HCT116 (cell line): ENCODE measurements at regions not wholly inside any gene's neighbourhood (a gene's known extent, or its start where the extent isn't known, plus 50 kb on each side); places are given as distances from the start of the nearest gene placed in this dataset.

Experiments used
- ATAC-seq: fragments of 200-7000 bp; cut with Tn5 transposase; 2 replicates; pipeline ENCODE4 v1.9.1; 2020; ENCODE audit warnings: mild to moderate bottlenecking, moderate library complexity
- BruUV-seq: library from RNA; stranded (reverse); fragments of 400-500 nt; replicated peaks from 2 replicates; lab custom pipeline; 2021; lab: Mats Ljungman, UMichigan
- CTCF ChIA-PET: fragments of 300-600 bp; sonication (Branson Sonifier 250); formaldehyde crosslinking; loops from one replicate; lab custom pipeline; 2021; ENCODE audit warnings: antibody characterized with exemption; lab: Charles Lee
- POLR2A ChIA-PET: fragments of 300-600, 350-600 bp; sonication (Branson Sonifier 250); formaldehyde crosslinking; loops from one replicate; lab custom pipeline; 2021; ENCODE audit warnings: antibody characterized with exemption; lab: Charles Lee
- RAD21 ChIA-PET, 2 experiments: fragments of 300-600 bp; sonication (Branson Sonifier 250); formaldehyde crosslinking; loops; one replicate each; lab custom pipeline; 2023; ENCODE audit warnings: low total read pairs in 2 of 2; ENCODE audit not compliant: uncharacterized antibody in 2 of 2, unreplicated experiment in 2 of 2, low non-redundant PET in 1 of 2; lab: Charles Lee
- DNase-seq: peaks from one replicate; pipeline ENCODE4 v3.0.0-alpha.2; 2010; ENCODE audit warnings: low read depth, low spot score
- H2AFZ ChIP-seq: fragments of 200-600 bp; shearing (Covaris generic), sonication (generic); 2 replicates; pipeline ENCODE4 v1.6.1; 2017; ENCODE audit warnings: low read depth, mixed run types, mixed read lengths, antibody characterized with exemption, low read length; ENCODE audit not compliant: poor library complexity, severe bottlenecking
- H3K27ac ChIP-seq: 2 replicates; pipeline ENCODE4 v1.5.1; 2012; ENCODE audit warnings: low read depth, low read length
- H3K27me3 ChIP-seq: fragments of 200-600 bp; sonication (generic); 2 replicates; pipeline ENCODE4 v1.6.1; 2016; ENCODE audit warnings: mixed run types, low read length, mixed read lengths; ENCODE audit not compliant: insufficient read depth
- H3K36me3 ChIP-seq, 2 experiments: fragments of 200-500 bp in 1 of 2; fragments of 200-600 bp in 1 of 2; sonication (Bioruptor generic) in 1 of 2; sonication (generic) in 1 of 2; 2 replicates each; pipeline versions ENCODE4 v1.5.1 to v1.6.1; 2014 to 2016; ENCODE audit warnings: low read length in 2 of 2, inconsistent platforms in 1 of 2, mixed read lengths in 1 of 2, mixed run types in 1 of 2; ENCODE audit not compliant: insufficient read depth in 2 of 2, control insufficient read depth in 1 of 2
- H3K4me1 ChIP-seq, 2 experiments: fragments of 200-600 bp in 1 of 2; sonication (generic) in 1 of 2; 2 replicates each; pipeline versions ENCODE4 v1.5.1 to v1.6.1; 2012 to 2017; ENCODE audit warnings: low read length in 2 of 2, inconsistent platforms in 1 of 2, mild to moderate bottlenecking in 1 of 2, mixed read lengths in 1 of 2, mixed run types in 1 of 2, moderate library complexity in 1 of 2; ENCODE audit not compliant: insufficient read depth in 2 of 2, control insufficient read depth in 1 of 2
- H3K4me2 ChIP-seq: fragments of 200-600 bp; sonication (generic); 2 replicates; pipeline ENCODE4 v1.6.1; 2017; ENCODE audit warnings: mixed run types, low read length, mixed read lengths
- H3K4me3 ChIP-seq, 2 experiments: fragments of 200-600 bp in 1 of 2; sonication (generic) in 1 of 2; replicated peaks in 1 of 2; 2 replicates each; pipeline ENCODE4 v1.5.1; 2011 to 2016; ENCODE audit warnings: low read length in 2 of 2, control low read depth in 1 of 2, low read depth in 1 of 2, mild to moderate bottlenecking in 1 of 2, mixed read lengths in 1 of 2, mixed run types in 1 of 2
- H3K79me2 ChIP-seq: fragments of 200-600 bp; sonication (generic); 2 replicates; pipeline ENCODE4 v1.6.1; 2017; ENCODE audit warnings: mild to moderate bottlenecking, mixed run types, low read length, moderate library complexity, mixed read lengths; ENCODE audit not compliant: insufficient read depth
- H3K9ac ChIP-seq: fragments of 200-600 bp; sonication (generic); 2 replicates; pipeline ENCODE4 v1.6.1; 2016; ENCODE audit warnings: low read length, mixed read lengths
- H3K9me2 ChIP-seq: fragments of 200-600 bp; sonication (generic), shearing (Covaris generic); 2 replicates; pipeline ENCODE4 v1.6.1; 2017; ENCODE audit warnings: mixed run types, mild to moderate bottlenecking, moderate library complexity; ENCODE audit not compliant: insufficient read depth
- H3K9me3 ChIP-seq, 2 experiments: fragments of 200-500 bp in 1 of 2; fragments of 200-600 bp in 1 of 2; sonication (Bioruptor generic) in 1 of 2; sonication (generic) in 1 of 2; 2 replicates each; pipeline ENCODE4 v1.6.1; 2014 to 2017; ENCODE audit warnings: low read length in 2 of 2, mixed read lengths in 2 of 2, inconsistent platforms in 1 of 2, low read depth in 1 of 2, mild to moderate bottlenecking in 1 of 2, mixed run types in 1 of 2, moderate library complexity in 1 of 2; ENCODE audit not compliant: control insufficient read depth in 1 of 2, insufficient read depth in 1 of 2
- H4K20me1 ChIP-seq: fragments of 200-600 bp; sonication (generic), shearing (Covaris generic); 2 replicates; pipeline ENCODE4 v1.6.1; 2017; ENCODE audit warnings: mixed run types, mild to moderate bottlenecking, moderate library complexity; ENCODE audit not compliant: insufficient read depth
- EZH2phosphoT487 ChIP-seq: fragments of 200-600 bp; IDR thresholded peaks from 2 replicates; pipeline ENCODE4 v1.6.1; 2018; ENCODE audit warnings: antibody characterized with exemption, borderline replicate concordance
- FOSL1 ChIP-seq: IDR thresholded peaks from 2 replicates; pipeline ENCODE4 v1.6.1; 2012; ENCODE audit warnings: low read depth
- RAD21 ChIP-seq: IDR thresholded peaks from 2 replicates; pipeline ENCODE4 v1.6.1; 2012; ENCODE audit warnings: low read depth, mild to moderate bottlenecking
- SIN3A ChIP-seq: IDR thresholded peaks from 2 replicates; pipeline ENCODE4 v1.6.1; 2012; ENCODE audit warnings: low read depth
- YY1 ChIP-seq: IDR thresholded peaks from 2 replicates; pipeline ENCODE4 v1.6.1; 2011; ENCODE audit warnings: low read length, low read depth, moderate library complexity, mild to moderate bottlenecking; ENCODE audit not compliant: insufficient replicate concordance; ENCODE audit errors: extremely low read depth
- intact Hi-C: fragments of 100-400 bp; cut with micrococcal nuclease; formaldehyde crosslinking; loops from 2 replicates; pipeline ENCODE4 v1.10.0; 2022

DNA sequence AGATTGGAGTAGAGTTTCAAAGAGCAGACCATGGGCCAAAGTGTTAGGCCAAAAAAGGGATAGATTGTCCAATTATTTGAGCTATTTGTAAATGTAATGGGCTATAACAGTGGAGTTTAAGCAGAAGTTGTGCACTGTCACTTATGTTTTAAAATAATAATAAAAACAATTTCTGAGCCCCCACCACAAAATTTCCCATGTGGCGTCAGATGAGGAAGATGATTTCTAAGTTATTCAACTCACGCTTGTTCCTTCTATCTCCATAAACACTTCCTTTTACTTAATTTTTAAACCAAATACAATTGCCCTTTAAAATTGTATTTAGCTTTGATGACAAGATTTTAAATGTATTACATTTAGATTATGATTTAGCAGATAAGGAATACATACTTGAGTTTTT is 330.0 kb downstream of the PTPRC start:
- ChIA-PET CTCF (no interaction called here), RAD21 (no interaction called here), POLR2A (interaction anchor here (0.7 kb wide), 1 partner anchor 31 kb away, joined by 3 read pairs; no protein-coding TSS in a partner anchor)
- no peak for TF ChIP-seq RAD21
- no peak for TF ChIP-seq YY1
- TF ChIP-seq EZH2phosphoT487 = no peak
- TF ChIP-seq SIN3A = no peak
- no peaks in the 10 kb centered on the region for H3K4me1 ChIP-seq
- ATAC-seq = no peak
- H3K4me2 ChIP-seq = no peak overlapping the region
- intact Hi-C loops = no loop called here
- no TSS peak for BruUV-seq
- no peak overlapping the region for H2AFZ ChIP-seq
- H3K9me2 ChIP-seq = no peaks in the 10 kb centered on the region
- H3K9me3 ChIP-seq = no peaks in the 10 kb centered on the region
- H3K27ac ChIP-seq = no peak overlapping the region
- no peaks in the 10 kb centered on the region for H3K79me2 ChIP-seq
- no peak overlapping the region for H3K4me3 ChIP-seq
- H3K27me3 ChIP-seq = no peaks in the 10 kb centered on the region
- H3K36me3 ChIP-seq = no peaks in the 10 kb centered on the region
- H3K9ac ChIP-seq = no peak overlapping the region
- no peaks in the 10 kb centered on the region for H4K20me1 ChIP-seq
- no peak for DNase-seq

DNA sequence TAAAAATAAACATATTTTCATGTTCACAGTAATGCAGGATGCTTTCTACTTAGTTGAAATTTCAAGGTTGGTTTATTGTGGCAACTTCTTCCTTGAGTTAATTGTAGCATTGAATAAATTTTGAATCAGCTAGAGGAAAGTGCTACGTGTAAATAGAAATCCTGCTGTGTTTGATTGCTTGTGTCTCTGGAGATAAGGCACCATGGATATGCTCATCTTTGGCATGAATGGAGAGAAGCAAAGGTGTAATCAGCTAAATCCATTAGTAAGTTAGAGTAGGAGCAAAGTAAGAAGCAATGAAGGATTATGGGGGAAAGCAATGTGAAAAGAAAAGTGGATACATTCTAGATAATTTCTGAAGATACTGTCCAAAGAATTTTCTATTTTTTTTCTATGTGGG is 331.1 kb downstream of the PTPRC start:
- ATAC-seq (no peak), DNase-seq (no peak)
- Histone ChIP-seq H3K4me3 (no peak overlapping the region), H4K20me1 (no peaks in the 10 kb centered on the region), H3K36me3 (no peaks in the 10 kb centered on the region), H3K27me3 (no peaks in the 10 kb centered on the region), H3K4me2 (no peak overlapping the region), H3K9me2 (no peaks in the 10 kb centered on the region), H3K79me2 (no peaks in the 10 kb centered on the region), H3K27ac (no peak overlapping the region), H3K9ac (no peak overlapping the region), H3K4me1 (no peaks in the 10 kb centered on the region), H3K9me3 (no peaks in the 10 kb centered on the region), H2AFZ (no peak overlapping the region)
- ChIA-PET CTCF (no interaction called here), RAD21 (no interaction called here), POLR2A (interaction anchor here (1.4 kb wide), 1 partner anchor 34 kb away, joined by 5 read pairs; no protein-coding TSS in a partner anchor)
- TF ChIP-seq FOSL1 (no peak), EZH2phosphoT487 (no peak)
- intact Hi-C loops = no loop called here
- BruUV-seq = no TSS peak
